ENCODE measurements at regions not wholly inside any gene's neighbourhood (a gene's known extent, or its start where the extent isn't known, plus 50 kb on each side); places are given as distances from the start of the nearest gene placed in this dataset.

DNA sequence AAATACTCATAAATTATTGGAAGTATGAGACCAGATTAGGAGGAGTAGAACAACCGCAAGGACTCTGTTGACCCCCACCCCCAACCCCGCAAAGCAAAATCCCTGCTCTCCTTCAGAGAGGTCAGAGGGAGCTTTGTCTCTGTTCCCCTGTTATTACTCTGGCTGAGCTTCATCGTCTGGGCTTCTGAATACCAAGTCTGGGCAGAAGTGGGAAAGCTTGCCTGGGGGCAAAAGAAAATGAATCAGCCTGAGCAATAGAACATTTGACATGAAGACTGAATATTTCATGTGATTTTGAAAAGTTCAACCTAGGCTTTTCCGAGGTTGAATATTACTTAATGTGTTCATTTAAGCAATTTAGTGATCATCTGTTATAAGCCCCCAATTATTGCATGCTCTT lies 114.6 kb upstream of the ARHGAP28 start:
- peak; percentile 30 for DNase-seq

- no peak for DNase-seq
Observed at GRCh38 chr18:6616981-6617380, 112.5 kb upstream of the ARHGAP28 start.

GRCh38 chr18:6621437-6621836 lies 108.1 kb upstream of the ARHGAP28 start:
- DNase-seq = no peak

DNA sequence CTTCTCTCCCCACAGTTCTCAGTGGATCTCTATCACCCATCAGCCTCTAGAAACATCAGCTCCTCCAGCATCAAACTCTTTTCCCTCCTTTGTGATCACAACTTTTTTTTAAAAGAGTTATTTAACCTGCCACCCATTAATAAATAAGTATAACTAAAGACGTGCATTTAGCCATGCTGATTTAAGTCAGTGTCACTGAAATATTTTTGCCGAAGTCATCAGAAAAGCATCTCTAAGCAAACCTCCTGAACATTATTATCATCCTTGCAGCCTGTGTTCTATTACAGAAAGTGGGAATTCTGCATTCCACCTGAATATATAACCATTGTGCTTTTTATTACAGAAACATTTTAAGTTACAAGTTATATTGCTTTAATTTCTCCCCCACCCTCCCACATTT lies 106.2 kb upstream of the ARHGAP28 start:
- no peak for DNase-seq

- no peak for DNase-seq
Observed at GRCh38 chr18:6624271-6624660, 105.2 kb upstream of the ARHGAP28 start.

- DNase-seq = no peak
Observed at GRCh38 chr18:6624661-6625311, 104.7 kb upstream of the ARHGAP28 start.

DNA sequence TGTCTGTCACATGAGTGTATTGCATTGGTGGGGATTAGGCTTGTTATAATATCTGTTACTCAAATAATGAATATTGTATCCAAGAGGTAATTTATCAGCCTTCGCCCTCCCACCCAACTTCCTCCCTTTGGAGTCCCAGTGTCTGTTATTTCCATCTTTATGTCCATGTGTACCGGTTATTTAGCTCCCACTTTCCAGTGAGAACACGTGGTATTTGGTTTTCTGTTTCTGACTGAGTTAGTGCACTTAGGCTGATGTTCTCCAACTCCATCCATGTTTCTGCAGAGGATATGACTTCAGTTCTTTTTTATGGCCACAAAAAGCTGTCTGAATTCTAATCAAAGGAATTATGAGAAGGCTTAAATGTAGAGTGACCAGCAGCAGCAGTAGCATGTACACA lies 104.0 kb upstream of the ARHGAP28 start:
- no peak for DNase-seq

DNA sequence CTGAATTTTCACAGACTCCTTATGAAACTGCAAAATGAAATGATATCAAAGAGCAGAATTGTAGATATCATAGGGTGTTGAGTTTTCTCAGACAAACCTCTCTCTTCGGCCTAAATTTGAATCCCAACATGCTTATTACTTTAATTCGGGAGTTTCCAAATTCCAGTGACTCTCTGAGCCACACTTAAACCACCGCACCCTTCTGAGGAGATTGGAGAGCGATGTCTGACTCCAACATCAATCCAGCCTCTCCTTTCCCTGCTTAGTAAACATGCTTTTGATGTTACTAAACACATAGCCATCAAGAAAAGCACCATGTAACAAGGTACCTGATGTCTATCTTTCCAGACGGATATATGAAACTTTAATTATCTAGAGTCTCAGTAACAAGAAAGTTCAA lies 103.1 kb upstream of the ARHGAP28 start:
- no peak for DNase-seq

- no peak for DNase-seq
Observed at GRCh38 chr18:6627645-6628044, 101.9 kb upstream of the ARHGAP28 start.

DNA sequence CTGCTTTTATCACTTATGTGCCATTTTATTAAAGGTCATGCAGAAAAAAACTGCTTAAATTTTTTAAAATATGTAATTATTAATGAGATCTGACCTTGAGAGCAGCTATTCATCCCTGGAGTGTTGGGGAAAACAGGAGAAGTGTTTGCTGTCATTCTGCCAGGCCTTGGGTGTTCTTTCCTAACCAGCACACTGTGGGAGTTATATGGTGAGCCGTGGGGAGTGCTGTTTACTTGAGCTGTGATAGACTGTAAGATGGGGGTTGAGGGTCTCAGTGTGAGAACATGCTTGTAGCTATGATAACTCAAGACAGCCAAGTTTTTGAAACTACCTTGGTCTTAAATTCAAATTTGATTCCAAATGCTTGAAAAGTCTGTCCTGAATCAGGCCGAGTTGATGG lies 101.3 kb upstream of the ARHGAP28 start:
- no peak for DNase-seq

- no peak for DNase-seq
Observed at GRCh38 chr18:6629635-6630140, 99.8 kb upstream of the ARHGAP28 start.

DNA sequence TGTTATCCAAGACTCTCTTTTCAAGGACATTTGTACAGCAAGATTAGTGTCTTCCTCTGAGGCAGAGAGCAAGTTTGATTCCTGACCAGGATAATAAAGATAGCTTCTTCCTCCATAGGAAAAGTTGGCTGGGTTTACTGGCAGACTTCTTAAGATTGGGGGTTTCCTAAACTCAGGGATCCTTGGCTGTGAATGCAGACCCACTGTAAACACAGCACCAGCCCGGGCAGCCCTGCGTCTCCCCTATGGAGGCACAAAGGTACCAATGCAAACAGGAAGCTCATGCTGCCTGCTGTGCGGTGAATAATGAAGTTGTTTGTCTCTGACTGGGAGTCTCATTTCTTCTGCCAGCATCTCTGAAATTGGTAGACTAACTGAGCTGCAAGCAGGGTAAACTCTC lies 96.2 kb upstream of the ARHGAP28 start:
- no peak for DNase-seq

DNA sequence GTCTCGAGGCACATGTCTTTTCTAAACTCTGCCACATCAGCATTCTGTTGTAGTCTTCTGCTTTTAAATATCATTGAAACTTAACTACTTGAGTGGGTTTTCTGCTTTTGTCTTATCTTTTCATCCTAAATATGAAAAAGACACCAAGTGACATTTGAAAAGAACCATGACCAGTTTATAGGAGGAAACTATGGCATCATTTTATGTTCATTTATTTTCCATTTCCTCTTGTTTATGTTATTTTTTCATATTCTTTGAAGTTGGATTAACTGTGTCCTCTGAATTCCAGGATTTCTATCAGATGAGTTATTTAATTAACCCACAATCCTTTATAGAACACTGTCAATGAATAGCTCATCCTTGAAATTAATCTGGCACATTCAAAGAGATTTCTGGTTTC lies 93.4 kb upstream of the ARHGAP28 start:
- DNase-seq = no peak

- DNase-seq = no peak
Observed at GRCh38 chr18:6638447-6638846, 91.1 kb upstream of the ARHGAP28 start.

- no peak for DNase-seq
Observed at GRCh38 chr18:6639305-6639704, 90.2 kb upstream of the ARHGAP28 start.

DNA sequence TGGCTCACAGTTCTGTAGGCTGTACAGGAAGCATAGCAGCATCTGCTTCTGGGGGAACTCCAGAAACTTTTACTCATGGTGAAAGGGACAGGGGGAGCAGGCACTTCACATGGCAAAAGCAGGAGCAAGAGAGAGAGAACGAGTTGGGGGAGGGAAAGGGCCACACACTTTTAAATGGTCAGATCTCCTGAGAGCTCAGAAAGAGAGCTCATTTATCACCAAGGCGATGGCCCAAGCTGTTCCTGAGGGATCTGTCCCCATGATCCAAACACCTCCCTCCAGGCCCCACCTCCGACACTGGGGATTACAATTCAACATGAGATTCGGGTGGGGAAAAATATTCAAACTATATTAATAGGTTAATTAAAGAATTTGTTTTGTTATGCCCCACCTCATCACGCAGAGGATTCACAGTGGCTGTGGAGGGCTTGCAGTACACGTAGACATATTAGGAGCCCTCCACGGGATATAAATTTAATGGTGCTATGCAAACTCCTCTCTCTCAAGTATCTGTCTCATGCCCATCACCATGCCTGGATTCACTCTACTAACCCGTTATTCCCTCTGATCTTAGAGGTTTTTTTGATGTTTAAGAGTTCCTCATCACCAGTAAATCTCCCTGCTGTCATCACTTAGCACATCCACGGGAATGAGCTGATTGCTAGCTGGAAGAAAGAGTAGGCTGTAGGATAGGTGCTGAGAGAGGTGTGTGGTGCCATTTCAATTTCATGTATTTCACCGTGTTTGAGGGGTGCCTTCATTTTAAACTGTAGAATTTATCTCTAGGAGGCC lies 84.5 kb upstream of the ARHGAP28 start:
- DNase-seq = no peak

- no peak for DNase-seq
Observed at GRCh38 chr18:6646801-6647200, 82.7 kb upstream of the ARHGAP28 start.

- DNase-seq = no peak
Observed at GRCh38 chr18:6648581-6648980, 80.9 kb upstream of the ARHGAP28 start.

DNA sequence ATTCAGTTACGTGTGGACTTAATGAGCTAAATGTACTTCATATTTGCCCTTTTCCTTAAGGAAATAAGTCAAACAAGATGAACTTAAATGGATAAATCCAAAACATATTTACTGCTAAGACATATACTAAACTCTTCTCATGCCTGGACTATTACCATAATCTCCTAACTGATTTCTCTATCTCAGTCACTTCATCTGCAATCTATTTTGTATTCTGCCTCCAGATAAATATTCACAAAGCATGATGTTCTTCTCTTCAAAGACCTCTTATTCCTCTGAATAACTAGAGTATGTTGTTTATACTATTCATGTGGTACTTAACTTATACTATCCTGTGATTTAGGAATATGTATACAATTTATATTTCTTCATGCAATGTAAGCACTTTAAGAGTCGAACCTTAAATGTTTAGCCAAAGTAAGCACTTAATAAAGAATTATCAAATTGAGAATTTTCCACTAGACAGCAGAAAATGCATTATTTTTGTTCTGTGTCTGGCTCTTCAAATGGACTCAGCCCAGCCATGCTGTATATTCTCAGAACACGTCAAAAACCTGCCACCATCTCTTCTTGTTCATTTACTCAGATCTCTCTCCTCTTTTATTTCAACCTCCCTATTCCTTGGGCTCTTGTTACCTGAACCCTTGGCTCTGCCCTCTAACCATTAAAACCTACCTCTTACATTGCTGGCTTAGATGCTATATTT lies 79.9 kb upstream of the ARHGAP28 start:
- no peak for DNase-seq

- DNase-seq = no peak
Observed at GRCh38 chr18:6650127-6650507, 79.4 kb upstream of the ARHGAP28 start.

- DNase-seq = no peak
Observed at GRCh38 chr18:6650747-6651146, 78.8 kb upstream of the ARHGAP28 start.

GRCh38 chr18:6652098-6652497 lies 77.4 kb upstream of the ARHGAP28 start:
- DNase-seq = no peak

DNA sequence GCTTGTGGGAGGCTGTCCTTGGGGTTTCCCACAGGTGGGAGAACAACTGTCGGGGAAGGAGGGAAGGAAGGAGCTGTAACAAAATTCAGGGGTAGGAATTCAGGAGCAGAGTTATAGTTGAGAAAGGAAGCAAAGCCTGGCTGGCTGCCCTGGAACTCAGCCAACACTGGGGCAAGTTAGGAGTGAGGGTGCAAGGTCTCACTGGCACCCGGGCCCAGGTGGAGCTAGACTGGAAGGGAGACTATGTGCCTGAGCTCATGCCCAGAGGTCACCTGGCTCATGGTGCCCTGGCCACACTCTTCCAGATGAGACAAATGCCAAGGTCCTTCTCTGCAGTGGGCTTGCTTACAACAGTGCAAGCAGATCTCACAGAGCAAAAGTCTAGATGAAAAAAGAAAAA lies 75.6 kb upstream of the ARHGAP28 start:
- no peak for DNase-seq

All from T1000 (cell line).